ENCODE measurements at regions not wholly inside any gene's neighbourhood (a gene's known extent, or its start where the extent isn't known, plus 50 kb on each side); places are given as distances from the start of the nearest gene placed in this dataset.

- no peaks in the 10 kb centered on the region for H3K9me3 ChIP-seq
- ATAC-seq (no peak), FAIRE-seq (no peak), DNase-seq (ENCODE audit: low read depth in 1 of 2, low spot score in 1 of 2) (no peak)
- 28% methylated on average over 3 of the region's 3 CpGs for WGBS (ENCODE audit: missing lambda C conversion rate)
- H3K4me3 ChIP-seq: no peak overlapping the region
- TF ChIP-seq EHF (CRISPR knock-in tag; IDR thresholded peaks at IDR 0.05) (no peak), MAFK (IDR thresholded peaks at IDR 0.05; ENCODE audit: partially characterized antibody) (no peak), E2F6 (IDR thresholded peaks at IDR 0.05; ENCODE audit: borderline replicate concordance, low read depth) (no peak), HOXB5 (CRISPR knock-in tag; IDR thresholded peaks at IDR 0.05) (no peak), HEYL (CRISPR knock-in tag; IDR thresholded peaks at IDR 0.05) (no peak), NR3C1 (IDR thresholded peaks at IDR 0.05) (no peak), REST (IDR thresholded peaks at IDR 0.05) (no peak), EHMT2 (IDR thresholded peaks at IDR 0.05; ENCODE audit: low read depth) (no peak), HMGXB4 (CRISPR knock-in tag; IDR thresholded peaks at IDR 0.05; ENCODE audit: borderline replicate concordance) (no peak), KDM1A (IDR thresholded peaks at IDR 0.05; ENCODE audit: low read depth) (no peak), PBX3 (IDR thresholded peaks at IDR 0.05) (no peak), CHD4 (IDR thresholded peaks at IDR 0.05; ENCODE audit: borderline replicate concordance) (no peak), ZFP36 (IDR thresholded peaks at IDR 0.05; ENCODE audit: borderline replicate concordance, partially characterized antibody) (no peak), JUNB (IDR thresholded peaks at IDR 0.05) (no peak), BCL3 (IDR thresholded peaks at IDR 0.05) (no peak)
- ChIA-PET POLR2A (no interaction called here), CTCF (no interaction called here)
- H3K4me2 ChIP-seq: no peak overlapping the region
- H3K4me1 ChIP-seq: no peaks in the 10 kb centered on the region
- no peak overlapping the region for H3K27ac ChIP-seq
Observed at GRCh38 chrX:122246937-122247336, 937.1 kb upstream of the GRIA3 start.

- ChIA-PET CTCF (no interaction called here), POLR2A (no interaction called here)
- TF ChIP-seq MAFK (IDR thresholded peaks at IDR 0.05; ENCODE audit: partially characterized antibody) (no peak), POLR2A (IDR thresholded peaks at IDR 0.05; ENCODE audit: low read length) (no peak), SREBF2 (IDR thresholded peaks at IDR 0.05) (no peak), GATA3 (IDR thresholded peaks at IDR 0.05; ENCODE audit: borderline replicate concordance) (no peak), RARB (CRISPR knock-in tag; IDR thresholded peaks at IDR 0.05) (no peak), PBX3 (IDR thresholded peaks at IDR 0.05) (no peak)
- Histone ChIP-seq H3K4me2 (no peak overlapping the region), H3K27ac (no peak overlapping the region), H3K4me3 (no peak overlapping the region), H3K4me1 (no peaks in the 10 kb centered on the region), H3K9me3 (no peaks in the 10 kb centered on the region)
- ATAC-seq: no peak
- FAIRE-seq: no peak
- no peak for DNase-seq (ENCODE audit: low read depth in 1 of 2, low spot score in 1 of 2)
Observed at GRCh38 chrX:122248681-122249080, 935.4 kb upstream of the GRIA3 start.
